ENCODE measurements at regions not wholly inside any gene's neighbourhood (a gene's known extent, or its start where the extent isn't known, plus 50 kb on each side); places are given as distances from the start of the nearest gene placed in this dataset.

DNA sequence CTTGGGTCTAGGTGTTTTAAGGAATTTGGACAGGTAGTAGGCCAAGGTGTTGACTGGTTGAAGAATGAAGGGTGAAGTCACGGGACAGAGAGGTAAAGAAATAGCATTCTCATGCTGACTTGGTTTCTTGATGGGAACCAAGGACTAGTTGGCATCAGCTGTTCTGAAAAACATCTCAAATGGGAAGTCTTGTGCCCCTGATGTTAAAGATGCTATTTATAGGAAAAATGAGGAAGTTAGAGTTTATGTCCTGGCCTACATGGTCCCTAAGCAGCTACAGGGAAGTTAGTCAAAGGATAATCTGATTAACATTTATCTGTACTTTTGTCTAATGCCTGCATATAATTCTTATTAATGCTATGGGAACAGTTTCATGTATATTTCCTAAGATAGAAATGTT, 262.4 kb downstream of the HHIPL2 start:
- no peak for DNase-seq
- intact Hi-C loops (cut with DNase I): no loop called here
- no peak overlapping the region for H3K9ac ChIP-seq (ENCODE audit: low read length in 3 of 3)
- no peaks in the 10 kb centered on the region for H3K9me3 ChIP-seq (ENCODE audit: control insufficient read depth in 2 of 3, insufficient read depth in 1 of 3, low read length in 3 of 3)
- H3K27ac ChIP-seq (ENCODE audit: low read depth in 2 of 2, low read length in 2 of 2): no peak overlapping the region
- no peaks in the 10 kb centered on the region for H3K36me3 ChIP-seq (ENCODE audit: control insufficient read depth in 2 of 3, insufficient read depth in 3 of 3, low read length in 3 of 3)
- no peaks in the 10 kb centered on the region for H3K4me1 ChIP-seq (ENCODE audit: control insufficient read depth in 2 of 3, insufficient read depth in 2 of 3, low read depth in 1 of 3, low read length in 3 of 3)
- H3K4me3 ChIP-seq (ENCODE audit: low read length in 3 of 3): no peak overlapping the region
- no peak for TF ChIP-seq CTCF (IDR thresholded peaks at IDR 0.05; ENCODE audit: borderline replicate concordance, extremely low read depth, insufficient read depth)
- no peak for FAIRE-seq
- no peaks in the 10 kb centered on the region for H3K27me3 ChIP-seq (ENCODE audit: control insufficient read depth, insufficient read depth, low read length)

DNA sequence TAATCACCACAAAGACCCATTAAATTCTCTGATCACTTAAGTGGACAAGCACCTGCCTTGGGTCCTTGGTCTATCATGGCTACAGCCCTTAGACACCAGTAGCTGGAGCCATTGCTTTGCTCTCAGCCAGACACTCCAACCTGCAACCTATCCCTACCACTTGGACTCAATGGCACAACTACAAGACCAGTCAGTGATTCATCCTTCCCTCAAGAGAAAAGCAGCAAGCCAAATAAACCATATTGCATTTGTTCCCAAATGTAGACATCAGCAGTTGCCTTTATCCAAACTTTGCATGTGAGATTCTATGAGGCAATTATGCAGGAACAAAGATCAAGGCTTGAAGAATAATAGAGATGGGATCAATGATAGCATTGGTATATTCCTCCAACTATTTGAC, 263.4 kb downstream of the HHIPL2 start:
- FAIRE-seq (no peak), DNase-seq (no peak)
- Histone ChIP-seq H3K27me3 (ENCODE audit: control insufficient read depth, insufficient read depth, low read length) (no peaks in the 10 kb centered on the region), H3K27ac (ENCODE audit: low read depth in 2 of 2, low read length in 2 of 2) (no peak overlapping the region), H3K4me1 (ENCODE audit: control insufficient read depth in 2 of 3, insufficient read depth in 2 of 3, low read depth in 1 of 3, low read length in 3 of 3) (no peaks in the 10 kb centered on the region), H3K4me3 (ENCODE audit: low read length in 3 of 3) (no peak overlapping the region), H3K36me3 (ENCODE audit: control insufficient read depth in 2 of 3, insufficient read depth in 3 of 3, low read length in 3 of 3) (no peaks in the 10 kb centered on the region), H3K9ac (ENCODE audit: low read length in 3 of 3) (no peak overlapping the region), H3K9me3 (ENCODE audit: control insufficient read depth in 2 of 3, insufficient read depth in 1 of 3, low read length in 3 of 3) (no peaks in the 10 kb centered on the region)
- TF ChIP-seq CTCF (IDR thresholded peaks at IDR 0.05; ENCODE audit: borderline replicate concordance, extremely low read depth, insufficient read depth): no peak
- intact Hi-C loops (cut with DNase I): no loop called here

- Histone ChIP-seq H3K9me3 (ENCODE audit: control insufficient read depth in 2 of 3, insufficient read depth in 1 of 3, low read length in 3 of 3) (no peaks in the 10 kb centered on the region), H3K27me3 (ENCODE audit: control insufficient read depth, insufficient read depth, low read length) (no peaks in the 10 kb centered on the region), H3K36me3 (ENCODE audit: control insufficient read depth in 2 of 3, insufficient read depth in 3 of 3, low read length in 3 of 3) (no peaks in the 10 kb centered on the region), H3K4me1 (ENCODE audit: control insufficient read depth in 2 of 3, insufficient read depth in 2 of 3, low read depth in 1 of 3, low read length in 3 of 3) (no peaks in the 10 kb centered on the region), H3K27ac (ENCODE audit: low read depth in 2 of 2, low read length in 2 of 2) (no peak overlapping the region), H3K4me3 (ENCODE audit: low read length in 3 of 3) (no peak overlapping the region), H3K9ac (ENCODE audit: low read length in 3 of 3) (no peak overlapping the region)
- DNase-seq (peak in 2 of 5 donors; percentile 21 to 59), FAIRE-seq (no peak)
- intact Hi-C loops (cut with DNase I): no loop called here
- TF ChIP-seq CTCF (IDR thresholded peaks at IDR 0.05; ENCODE audit: borderline replicate concordance, extremely low read depth, insufficient read depth): no peak
Measured at GRCh38 chr1:222283147-222283768, 264.6 kb downstream of the HHIPL2 start.

GRCh38 chr1:222279591-222279990, 268.3 kb downstream of the HHIPL2 start:
- TF ChIP-seq CTCF (IDR thresholded peaks at IDR 0.05; ENCODE audit: borderline replicate concordance, extremely low read depth, insufficient read depth): no peak
- H3K27ac ChIP-seq (ENCODE audit: low read depth in 2 of 2, low read length in 2 of 2): no peak overlapping the region
- no peak overlapping the region for H3K9ac ChIP-seq (ENCODE audit: low read length in 3 of 3)
- H3K36me3 ChIP-seq (ENCODE audit: control insufficient read depth in 2 of 3, insufficient read depth in 3 of 3, low read length in 3 of 3): no peaks in the 10 kb centered on the region
- FAIRE-seq (no peak), DNase-seq (no peak)
- H3K27me3 ChIP-seq (ENCODE audit: control insufficient read depth, insufficient read depth, low read length): no peaks in the 10 kb centered on the region
- no peaks in the 10 kb centered on the region for H3K9me3 ChIP-seq (ENCODE audit: control insufficient read depth in 2 of 3, insufficient read depth in 1 of 3, low read length in 3 of 3)
- no peaks in the 10 kb centered on the region for H3K4me1 ChIP-seq (ENCODE audit: control insufficient read depth in 2 of 3, insufficient read depth in 2 of 3, low read depth in 1 of 3, low read length in 3 of 3)
- no peak overlapping the region for H3K4me3 ChIP-seq (ENCODE audit: low read length in 3 of 3)
- intact Hi-C loops (cut with DNase I): no loop called here
